Spleen (tissue), 7 donors: ENCODE measurements at regions not wholly inside any gene's neighbourhood (a gene's known extent, or its start where the extent isn't known, plus 50 kb on each side); places are given as distances from the start of the nearest gene placed in this dataset.
"Not testable (repeated sequence)": the region's sequence is repeated elsewhere in the genome, so short reads cannot be mapped to it uniquely, and the experiment has no call there.

ENCODE experiments used
- CTCF ChIP-seq, 11 experiments: fragments of 200-600 bp in 7 of 11; fragments of 450-650 bp in 4 of 11; sonication (generic) in 4 of 11; IDR thresholded peaks in 8 of 11; conservative IDR thresholded peaks in 3 of 11; 1 replicate in 7 of 11; 2 replicates in 4 of 11; pipeline versions ENCODE4 v1.4.0 to v1.8.0; 2016 to 2021; ENCODE audit warnings: antibody characterized with exemption in 11 of 11, inconsistent platforms in 4 of 11, mild to moderate bottlenecking in 1 of 11
- POLR2AphosphoS5 ChIP-seq, 3 donors: sonication (generic); formaldehyde crosslinking; IDR thresholded peaks; one replicate each; pipeline ENCODE4 v1.5.1; 2017; ENCODE audit warnings: antibody characterized with exemption in 3 of 3
- donor health status: DM: no; HTN: no; CAD: no; lungs with moderate emphysema.
- donor health status: DM: no; HTN: no; CAD: no.
- donor health status: DM: no; HTN: no; CAD: no.

GRCh38 chr3:140802898-140803297 is 125.0 kb downstream of the TRIM42 start:
- TF ChIP-seq CTCF (IDR thresholded peaks at IDR 0.05 in 8 of 11, conservative IDR thresholded peaks at IDR 0.05 in 3 of 11); POLR2AphosphoS5 (IDR thresholded peaks at IDR 0.05): not testable (repeated sequence)
